GM12878 (cell line): ENCODE measurements at regions not wholly inside any gene's neighbourhood (a gene's known extent, or its start where the extent isn't known, plus 50 kb on each side); places are given as distances from the start of the nearest gene placed in this dataset.

Source experiments
- ATAC-seq: fragments of 200-7000 bp; cut with Tn5 transposase; 3 replicates; pipeline ENCODE4 v1.9.1; 2020; ENCODE audit warnings: mild to moderate bottlenecking, moderate library complexity
- BruUV-seq: library from RNA; stranded (reverse); fragments of 400-500 nt; replicated peaks from 2 replicates; lab custom pipeline; 2021; lab: Mats Ljungman, UMichigan
- CTCF ChIA-PET: fragments of 300-600 bp; sonication (Branson Sonifier 250); formaldehyde crosslinking; extraction: SDS; loops from one replicate; lab custom pipeline; 2021; ENCODE audit warnings: inconsistent platforms; lab: Yijun Ruan, JAX
- POLR2A ChIA-PET: fragments of 350-600 bp; formaldehyde crosslinking; extraction: SDS; loops from one replicate; lab custom pipeline; 2021; ENCODE audit warnings: inconsistent platforms; lab: Charles Lee
- RAD21 ChIA-PET: fragments of 300-600 bp; sonication (Branson Sonifier 250); formaldehyde crosslinking; loops from one replicate; lab custom pipeline; 2023; ENCODE audit warnings: antibody characterized with exemption; ENCODE audit not compliant: unreplicated experiment; lab: Charles Lee
- SMC1A ChIA-PET: fragments of 300-600 bp; sonication (Branson Sonifier 250); formaldehyde crosslinking; loops from one replicate; lab custom pipeline; 2023; ENCODE audit not compliant: unreplicated experiment, uncharacterized antibody; lab: Charles Lee
- DNase-seq: peaks from one replicate; pipeline ENCODE4 v3.0.0-alpha.2; 2011; ENCODE audit warnings: low read depth, low spot score
- FAIRE-seq: peaks from 3 replicates; lab custom pipeline; 2011; peaks lifted over from hg19 to GRCh38; lab: Jason Lieb, UNC
- H2AFZ ChIP-seq: 2 replicates; pipeline ENCODE4 v1.6.0; 2011; ENCODE audit warnings: low read depth, low read length, control low read depth; ENCODE audit not compliant: control insufficient read depth
- H3K27ac ChIP-seq: 2 replicates; pipeline ENCODE4 v1.5.1; 2011; ENCODE audit warnings: control low read depth; ENCODE audit not compliant: control insufficient read depth, insufficient read depth
- H3K27me3 ChIP-seq, 2 experiments: replicated peaks in 1 of 2; 2 replicates each; pipeline versions ENCODE4 v1.6.0 to v1.6.1; 2011; ENCODE audit warnings: low read length in 1 of 2; ENCODE audit not compliant: control insufficient read depth in 2 of 2, insufficient read depth in 2 of 2
- H3K36me3 ChIP-seq, 2 experiments: 2 replicates each; pipeline ENCODE4 v1.5.1; 2011; ENCODE audit warnings: low read length in 1 of 2; ENCODE audit not compliant: control insufficient read depth in 2 of 2, insufficient read depth in 2 of 2
- H3K4me1 ChIP-seq: 2 replicates; pipeline ENCODE4 v1.6.1; 2011; ENCODE audit warnings: mild to moderate bottlenecking, low read length, moderate library complexity, mixed read lengths; ENCODE audit not compliant: control insufficient read depth, insufficient read depth
- H3K4me2 ChIP-seq: 2 replicates; pipeline ENCODE4 v1.6.0; 2011; ENCODE audit warnings: control low read depth; ENCODE audit not compliant: control insufficient read depth, insufficient read depth
- H3K4me3 ChIP-seq: fragments of 200-600 bp; sonication (generic); 2 replicates; pipeline ENCODE4 v1.5.1; 2016
- H3K79me2 ChIP-seq: 2 replicates; pipeline ENCODE4 v1.6.0; 2011; ENCODE audit warnings: low read length; ENCODE audit not compliant: control insufficient read depth, insufficient read depth
- H3K9ac ChIP-seq: 2 replicates; pipeline ENCODE4 v1.8.0; 2011; ENCODE audit warnings: low read length, control low read depth, mixed read lengths; ENCODE audit not compliant: control insufficient read depth, insufficient read depth
- H3K9me3 ChIP-seq: replicated peaks from 3 replicates; pipeline ENCODE4 v1.5.1; 2011; ENCODE audit warnings: mild to moderate bottlenecking, low read length; ENCODE audit not compliant: control insufficient read depth, insufficient read depth
- H4K20me1 ChIP-seq: 2 replicates; pipeline ENCODE4 v1.6.0; 2011; ENCODE audit not compliant: control insufficient read depth, insufficient read depth
- CHD4 ChIP-seq: fragments of 200-600 bp; sonication (generic); IDR thresholded peaks from 2 replicates; pipeline ENCODE4 v1.6.1; 2016; ENCODE audit warnings: mild to moderate bottlenecking
- LARP7 ChIP-seq: fragments of 450-650 bp; IDR thresholded peaks from 2 replicates; pipeline ENCODE4 v1.6.1; 2017; ENCODE audit warnings: mild to moderate bottlenecking
- NFIC ChIP-seq: IDR thresholded peaks from 2 replicates; pipeline ENCODE4 v1.6.1; 2012; ENCODE audit warnings: low read depth, mild to moderate bottlenecking, inconsistent platforms, low read length, moderate library complexity
- NFXL1 ChIP-seq: fragments of 450-650 bp; IDR thresholded peaks from 2 replicates; pipeline ENCODE4 v1.6.1; 2017; ENCODE audit warnings: antibody characterized with exemption, mild to moderate bottlenecking, borderline replicate concordance
- NR2C2 ChIP-seq: IDR thresholded peaks from 2 replicates; pipeline ENCODE4 v1.6.1; 2011; ENCODE audit warnings: borderline replicate concordance, low read depth; ENCODE audit not compliant: control insufficient read depth, insufficient read length
- POLR2AphosphoS2 ChIP-seq: IDR thresholded peaks from 2 replicates; pipeline ENCODE4 v1.6.1; 2011; ENCODE audit warnings: low read depth, mild to moderate bottlenecking, low read length, improper control_type of control experiment, moderate library complexity
- STAT3 ChIP-seq: IDR thresholded peaks from 2 replicates; pipeline ENCODE4 v1.6.1; 2011; ENCODE audit warnings: low read depth, low read length, improper control_type of control experiment
- SUZ12 ChIP-seq: fragments of 200-600 bp; sonication (generic); IDR thresholded peaks from one replicate; pipeline ENCODE4 v1.6.1; 2018; ENCODE audit warnings: antibody characterized with exemption, mild to moderate bottlenecking; ENCODE audit not compliant: unreplicated experiment
- WGBS: methylation state at CpG from one replicate; pipeline ENCODE4 v1.1.6; 2016; ENCODE audit warnings: low lambda C conversion rate; ENCODE audit not compliant: insufficient replicate concordance, insufficient coverage; ENCODE audit errors: missing lambda C conversion rate; 5-methylcytosine and 5-hydroxymethylcytosine counted together
- in situ Hi-C: fragments of 300-500 bp; cut with MboI; formaldehyde crosslinking; loops from 9 replicates; pipeline ENCODE4 v1.14.3; 2018; ENCODE audit warnings: mixed read lengths
- intact Hi-C: fragments of 100-400 bp; cut with micrococcal nuclease; formaldehyde crosslinking; loops from one replicate; pipeline ENCODE4 v1.14.2; 2022; ENCODE audit not compliant: unreplicated experiment
- TF ChIP-seq, protein P1 (sequence below): IDR thresholded peaks from 2 replicates; pipeline ENCODE4 v1.6.1; 2011; ENCODE audit warnings: borderline replicate concordance, low read depth, mild to moderate bottlenecking, moderate library complexity, mixed read lengths, low read length; ENCODE audit not compliant: insufficient read depth; ENCODE audit errors: extremely low read length
- TF ChIP-seq, protein P2 (sequence below): fragments of 150-350 bp; IDR thresholded peaks from 2 replicates; pipeline ENCODE4 v1.6.1; 2014; ENCODE audit warnings: mild to moderate bottlenecking, low read depth, low read length

DNA sequence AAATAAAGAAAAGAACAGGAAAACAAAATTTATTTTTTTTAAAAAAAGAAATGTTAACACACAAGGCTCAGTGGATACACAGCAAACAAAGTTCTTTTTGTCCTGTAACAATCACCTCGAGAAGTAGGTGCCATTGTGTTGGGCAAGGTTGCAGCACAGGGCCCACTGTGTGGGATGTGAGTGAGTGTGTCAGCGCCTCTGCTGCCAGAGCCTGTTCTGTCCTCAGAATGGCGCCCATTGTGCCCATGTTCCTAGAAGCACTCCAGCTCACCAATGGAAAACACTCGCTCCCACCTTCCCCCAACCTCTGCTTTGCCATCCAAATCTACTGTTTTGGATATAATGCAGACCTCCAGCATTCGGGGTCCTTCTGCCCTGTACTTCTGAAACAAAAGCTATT lies 84.9 kb upstream of the CLDN18 start:
- H3K4me3 ChIP-seq: no peak overlapping the region
- WGBS: 7% methylated on average over 5 of the region's 5 CpGs
- POLR2A ChIA-PET: no interaction called here
- no peaks in the 10 kb centered on the region for H3K79me2 ChIP-seq
- no peak overlapping the region for H3K27ac ChIP-seq
- TF ChIP-seq STAT3 (no peak), POLR2AphosphoS2 (no peak), NFIC (no peak), CHD4 (no peak), NR2C2 (no peak), LARP7 (no peak), SUZ12 (no peak), NFXL1 (no peak)
- TF ChIP-seq, protein P1, sequence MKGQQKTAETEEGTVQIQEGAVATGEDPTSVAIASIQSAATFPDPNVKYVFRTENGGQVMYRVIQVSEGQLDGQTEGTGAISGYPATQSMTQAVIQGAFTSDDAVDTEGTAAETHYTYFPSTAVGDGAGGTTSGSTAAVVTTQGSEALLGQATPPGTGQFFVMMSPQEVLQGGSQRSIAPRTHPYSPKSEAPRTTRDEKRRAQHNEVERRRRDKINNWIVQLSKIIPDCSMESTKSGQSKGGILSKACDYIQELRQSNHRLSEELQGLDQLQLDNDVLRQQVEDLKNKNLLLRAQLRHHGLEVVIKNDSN: no peak
- TF ChIP-seq, protein P2, sequence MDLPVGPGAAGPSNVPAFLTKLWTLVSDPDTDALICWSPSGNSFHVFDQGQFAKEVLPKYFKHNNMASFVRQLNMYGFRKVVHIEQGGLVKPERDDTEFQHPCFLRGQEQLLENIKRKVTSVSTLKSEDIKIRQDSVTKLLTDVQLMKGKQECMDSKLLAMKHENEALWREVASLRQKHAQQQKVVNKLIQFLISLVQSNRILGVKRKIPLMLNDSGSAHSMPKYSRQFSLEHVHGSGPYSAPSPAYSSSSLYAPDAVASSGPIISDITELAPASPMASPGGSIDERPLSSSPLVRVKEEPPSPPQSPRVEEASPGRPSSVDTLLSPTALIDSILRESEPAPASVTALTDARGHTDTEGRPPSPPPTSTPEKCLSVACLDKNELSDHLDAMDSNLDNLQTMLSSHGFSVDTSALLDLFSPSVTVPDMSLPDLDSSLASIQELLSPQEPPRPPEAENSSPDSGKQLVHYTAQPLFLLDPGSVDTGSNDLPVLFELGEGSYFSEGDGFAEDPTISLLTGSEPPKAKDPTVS: no peak
- CTCF ChIA-PET: interaction anchor here (1.2 kb wide), 1 partner anchor 22 kb away, joined by 4 read pairs; no protein-coding TSS in a partner anchor
- in situ Hi-C loops: loop anchor here (25.0 kb wide), 1 partner anchor 1863 kb away; no protein-coding TSS in a partner anchor
- no peak for DNase-seq
- no peaks in the 10 kb centered on the region for H4K20me1 ChIP-seq
- H3K4me2 ChIP-seq: no peak overlapping the region
- no peak overlapping the region for H2AFZ ChIP-seq
- intact Hi-C loops: no loop called here
- ATAC-seq: no peak
- no peaks in the 10 kb centered on the region for H3K4me1 ChIP-seq
- SMC1A ChIA-PET: no interaction called here
- RAD21 ChIA-PET: no interaction called here
- no peak for FAIRE-seq
- no peaks in the 10 kb centered on the region for H3K27me3 ChIP-seq
- H3K9me3 ChIP-seq: no peaks in the 10 kb centered on the region
- no TSS peak for BruUV-seq
- H3K36me3 ChIP-seq: no peaks in the 10 kb centered on the region
- no peak overlapping the region for H3K9ac ChIP-seq
